HEK293 (cell line): ENCODE measurements at regions not wholly inside any gene's neighbourhood (a gene's known extent, or its start where the extent isn't known, plus 50 kb on each side); places are given as distances from the start of the nearest gene placed in this dataset.

Experiments used
- CTCF ChIA-PET: fragments of 350-600 bp; formaldehyde crosslinking; extraction: SDS; loops from one replicate; lab custom pipeline; 2021; ENCODE audit warnings: antibody characterized with exemption; lab: Yijun Ruan, JAX
- POLR2A ChIA-PET: fragments of 300-600 bp; formaldehyde crosslinking; extraction: SDS; loops from one replicate; lab custom pipeline; 2020; ENCODE audit warnings: antibody characterized with exemption, inconsistent platforms; lab: Yijun Ruan, JAX
- H3K27ac ChIP-seq: fragments of 200-500 bp; sonication (Bioruptor generic); 2 replicates; pipeline ENCODE4 v1.5.1; 2014; ENCODE audit warnings: low read depth, low read length, control low read depth, inconsistent platforms; ENCODE audit errors: extremely low read depth
- H3K36me3 ChIP-seq, 2 experiments: fragments of 200-500 bp in 1 of 2; sonication (Bioruptor generic) in 1 of 2; 1 replicate in 1 of 2; 2 replicates in 1 of 2; pipeline ENCODE4 v1.5.1; 2014 to 2017; ENCODE audit warnings: inconsistent platforms in 2 of 2, low read length in 2 of 2; ENCODE audit not compliant: control insufficient read depth in 2 of 2, insufficient read depth in 1 of 2
- H3K4me1 ChIP-seq: fragments of 200-500 bp; sonication (Bioruptor generic); 2 replicates; pipeline ENCODE4 v1.5.1; 2014; ENCODE audit warnings: mild to moderate bottlenecking, low read length, inconsistent platforms; ENCODE audit not compliant: control insufficient read depth, insufficient read depth
- H3K4me3 ChIP-seq: 2 replicates; pipeline ENCODE4 v1.5.1; 2011; ENCODE audit warnings: low read depth, mild to moderate bottlenecking, control low read depth, low read length, moderate library complexity
- H3K9me3 ChIP-seq: fragments of 200-500 bp; sonication (Bioruptor generic); 2 replicates; pipeline ENCODE4 v1.5.1; 2014; ENCODE audit warnings: low read depth, low read length, inconsistent platforms; ENCODE audit not compliant: control insufficient read depth, insufficient read depth
- OSR2 ChIP-seq: fragments of 450-650 bp; formaldehyde crosslinking; IDR thresholded peaks from 2 replicates; pipeline ENCODE4 v1.5.1; 2016; ENCODE audit warnings: missing biosample characterization, missing genetic modification characterization
- YY1 ChIP-seq: fragments of 450-650 bp; formaldehyde crosslinking; IDR thresholded peaks from 2 replicates; pipeline ENCODE4 v1.5.1; 2018; ENCODE audit warnings: missing biosample characterization, missing genetic modification characterization
- ZBTB21 ChIP-seq: fragments of 450-650 bp; formaldehyde crosslinking; IDR thresholded peaks from 2 replicates; pipeline ENCODE4 v1.5.1; 2017; ENCODE audit warnings: missing biosample characterization, missing genetic modification characterization
- ZNF10 ChIP-seq: fragments of 450-650 bp; formaldehyde crosslinking; IDR thresholded peaks from 2 replicates; pipeline ENCODE4 v1.5.1; 2017; ENCODE audit warnings: missing biosample characterization, missing genetic modification characterization
- ZNF157 ChIP-seq: fragments of 450-650 bp; formaldehyde crosslinking; IDR thresholded peaks from 2 replicates; pipeline ENCODE4 v1.5.1; 2016; ENCODE audit warnings: missing biosample characterization, missing genetic modification characterization
- ZNF2 ChIP-seq: fragments of 450-650 bp; formaldehyde crosslinking; IDR thresholded peaks from 2 replicates; pipeline ENCODE4 v1.5.1; 2016; ENCODE audit warnings: missing biosample characterization, missing genetic modification characterization
- ZNF221 ChIP-seq: fragments of 450-650 bp; formaldehyde crosslinking; IDR thresholded peaks from 2 replicates; pipeline ENCODE4 v1.5.1; 2017; ENCODE audit warnings: missing biosample characterization, missing genetic modification characterization, borderline replicate concordance
- ZNF292 ChIP-seq: fragments of 450-650 bp; formaldehyde crosslinking; IDR thresholded peaks from 2 replicates; pipeline ENCODE4 v1.5.1; 2016; ENCODE audit warnings: low read depth, missing biosample characterization, missing genetic modification characterization, borderline replicate concordance
- ZNF529 ChIP-seq: fragments of 450-650 bp; formaldehyde crosslinking; IDR thresholded peaks from 2 replicates; pipeline ENCODE4 v1.5.1; 2017; ENCODE audit warnings: missing genetic modification characterization, missing biosample characterization; ENCODE audit not compliant: insufficient replicate concordance
- ZNF623 ChIP-seq: fragments of 450-650 bp; formaldehyde crosslinking; IDR thresholded peaks from 2 replicates; pipeline ENCODE4 v1.5.1; 2016; ENCODE audit warnings: missing biosample characterization, missing genetic modification characterization
- ZNF701 ChIP-seq: fragments of 450-650 bp; formaldehyde crosslinking; IDR thresholded peaks from 2 replicates; pipeline ENCODE4 v1.5.1; 2016; ENCODE audit warnings: missing biosample characterization, missing genetic modification characterization
- TF ChIP-seq, protein P1 (sequence below): fragments of 450-650 bp; formaldehyde crosslinking; IDR thresholded peaks from 2 replicates; pipeline ENCODE4 v1.5.1; 2016; ENCODE audit warnings: missing biosample characterization, missing genetic modification characterization, low read depth
- TF ChIP-seq, protein P2 (sequence below): fragments of 450-650 bp; formaldehyde crosslinking; IDR thresholded peaks from 2 replicates; pipeline ENCODE4 v1.5.1; 2016; ENCODE audit warnings: missing biosample characterization, missing genetic modification characterization, borderline replicate concordance
- TF ChIP-seq, protein P3 (sequence below): fragments of 450-650 bp; formaldehyde crosslinking; IDR thresholded peaks from 2 replicates; pipeline ENCODE4 v1.5.1; 2016; ENCODE audit warnings: missing biosample characterization, missing genetic modification characterization
- TF ChIP-seq, protein P4 (sequence below): fragments of 450-650 bp; formaldehyde crosslinking; IDR thresholded peaks from 2 replicates; pipeline ENCODE4 v1.5.1; 2017; ENCODE audit warnings: missing biosample characterization, missing genetic modification characterization
- TF ChIP-seq, protein P5 (sequence below): fragments of 450-650 bp; formaldehyde crosslinking; IDR thresholded peaks from 2 replicates; pipeline ENCODE4 v1.5.1; 2016; ENCODE audit warnings: missing biosample characterization, missing genetic modification characterization, borderline replicate concordance
- TF ChIP-seq, protein P6 (sequence below): fragments of 450-650 bp; formaldehyde crosslinking; IDR thresholded peaks from 2 replicates; pipeline ENCODE4; 2016; ENCODE audit warnings: missing biosample characterization, missing genetic modification characterization
- TF ChIP-seq, protein P7 (sequence below): fragments of 450-650 bp; formaldehyde crosslinking; IDR thresholded peaks from 2 replicates; pipeline ENCODE4 v1.5.1; 2016; ENCODE audit warnings: missing biosample characterization, missing genetic modification characterization

DNA sequence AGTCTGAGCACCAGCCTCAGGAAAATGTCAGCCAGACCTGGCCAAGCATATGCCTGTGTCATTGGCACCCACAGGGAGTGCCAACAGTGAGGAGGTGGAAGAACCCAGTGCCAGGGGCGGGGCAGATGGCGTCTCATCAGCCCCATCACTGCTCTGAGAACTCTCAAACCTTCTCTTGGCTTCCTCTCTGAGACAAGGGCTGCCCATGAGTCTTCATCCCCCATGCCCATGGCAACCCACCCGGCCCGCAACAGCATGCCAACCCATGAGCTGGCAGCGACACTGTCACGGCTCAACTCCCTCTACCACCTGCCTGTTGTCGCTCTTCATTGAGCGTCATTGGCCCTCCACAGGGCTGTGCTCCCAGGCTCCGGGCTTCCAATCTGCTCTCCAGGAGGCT, 340.5 kb downstream of the BUD13 start:
- Histone ChIP-seq H3K4me3 (no peak overlapping the region), H3K27ac (no peak overlapping the region), H3K36me3 (no peaks in the 10 kb centered on the region), H3K9me3 (no peaks in the 10 kb centered on the region), H3K4me1 (0 out of 2 replicates have a peak, but pooled peaks cover 2% of the 10 kb centered on the region)
- CTCF ChIA-PET: interaction anchor here (0.8 to 1.4 kb wide), 3 partner anchors 8 to 215 kb away, joined by 3 to 4 read pairs (median 3); no protein-coding TSS in a partner anchor
- POLR2A ChIA-PET: no interaction called here
- TF ChIP-seq, protein P1, sequence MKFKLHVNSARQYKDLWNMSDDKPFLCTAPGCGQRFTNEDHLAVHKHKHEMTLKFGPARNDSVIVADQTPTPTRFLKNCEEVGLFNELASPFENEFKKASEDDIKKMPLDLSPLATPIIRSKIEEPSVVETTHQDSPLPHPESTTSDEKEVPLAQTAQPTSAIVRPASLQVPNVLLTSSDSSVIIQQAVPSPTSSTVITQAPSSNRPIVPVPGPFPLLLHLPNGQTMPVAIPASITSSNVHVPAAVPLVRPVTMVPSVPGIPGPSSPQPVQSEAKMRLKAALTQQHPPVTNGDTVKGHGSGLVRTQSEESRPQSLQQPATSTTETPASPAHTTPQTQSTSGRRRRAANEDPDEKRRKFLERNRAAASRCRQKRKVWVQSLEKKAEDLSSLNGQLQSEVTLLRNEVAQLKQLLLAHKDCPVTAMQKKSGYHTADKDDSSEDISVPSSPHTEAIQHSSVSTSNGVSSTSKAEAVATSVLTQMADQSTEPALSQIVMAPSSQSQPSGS (tag by site-specific recombination): no peak
- TF ChIP-seq, protein P2, sequence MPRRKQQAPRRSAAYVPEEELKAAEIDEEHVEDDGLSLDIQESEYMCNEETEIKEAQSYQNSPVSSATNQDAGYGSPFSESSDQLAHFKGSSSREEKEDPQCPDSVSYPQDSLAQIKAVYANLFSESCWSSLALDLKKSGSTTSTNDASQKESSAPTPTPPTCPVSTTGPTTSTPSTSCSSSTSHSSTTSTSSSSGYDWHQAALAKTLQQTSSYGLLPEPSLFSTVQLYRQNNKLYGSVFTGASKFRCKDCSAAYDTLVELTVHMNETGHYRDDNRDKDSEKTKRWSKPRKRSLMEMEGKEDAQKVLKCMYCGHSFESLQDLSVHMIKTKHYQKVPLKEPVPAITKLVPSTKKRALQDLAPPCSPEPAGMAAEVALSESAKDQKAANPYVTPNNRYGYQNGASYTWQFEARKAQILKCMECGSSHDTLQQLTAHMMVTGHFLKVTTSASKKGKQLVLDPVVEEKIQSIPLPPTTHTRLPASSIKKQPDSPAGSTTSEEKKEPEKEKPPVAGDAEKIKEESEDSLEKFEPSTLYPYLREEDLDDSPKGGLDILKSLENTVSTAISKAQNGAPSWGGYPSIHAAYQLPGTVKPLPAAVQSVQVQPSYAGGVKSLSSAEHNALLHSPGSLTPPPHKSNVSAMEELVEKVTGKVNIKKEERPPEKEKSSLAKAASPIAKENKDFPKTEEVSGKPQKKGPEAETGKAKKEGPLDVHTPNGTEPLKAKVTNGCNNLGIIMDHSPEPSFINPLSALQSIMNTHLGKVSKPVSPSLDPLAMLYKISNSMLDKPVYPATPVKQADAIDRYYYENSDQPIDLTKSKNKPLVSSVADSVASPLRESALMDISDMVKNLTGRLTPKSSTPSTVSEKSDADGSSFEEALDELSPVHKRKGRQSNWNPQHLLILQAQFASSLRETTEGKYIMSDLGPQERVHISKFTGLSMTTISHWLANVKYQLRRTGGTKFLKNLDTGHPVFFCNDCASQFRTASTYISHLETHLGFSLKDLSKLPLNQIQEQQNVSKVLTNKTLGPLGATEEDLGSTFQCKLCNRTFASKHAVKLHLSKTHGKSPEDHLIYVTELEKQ: no peak
- TF ChIP-seq, protein P3, sequence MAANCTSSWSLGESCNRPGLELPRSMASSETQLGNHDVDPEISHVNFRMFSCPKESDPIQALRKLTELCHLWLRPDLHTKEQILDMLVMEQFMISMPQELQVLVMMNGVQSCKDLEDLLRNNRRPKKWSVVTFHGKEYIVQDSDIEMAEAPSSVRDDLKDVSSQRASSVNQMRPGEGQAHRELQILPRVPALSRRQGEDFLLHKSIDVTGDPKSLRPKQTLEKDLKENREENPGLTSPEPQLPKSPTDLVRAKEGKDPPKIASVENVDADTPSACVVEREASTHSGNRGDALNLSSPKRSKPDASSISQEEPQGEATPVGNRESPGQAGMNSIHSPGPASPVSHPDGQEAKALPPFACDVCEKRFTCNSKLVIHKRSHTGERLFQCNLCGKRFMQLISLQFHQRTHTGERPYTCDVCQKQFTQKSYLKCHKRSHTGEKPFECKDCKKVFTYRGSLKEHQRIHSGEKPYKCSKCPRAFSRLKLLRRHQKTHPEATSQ (tag by site-specific recombination): no peak
- TF ChIP-seq YY1 (tag by site-specific recombination) (no peak), ZNF2 (tag by site-specific recombination) (no peak), ZNF157 (tag by site-specific recombination) (no peak), ZBTB21 (tag by site-specific recombination) (no peak), ZNF701 (no peak), OSR2 (tag by site-specific recombination) (no peak), ZNF292 (tag by site-specific recombination) (no peak), ZNF221 (tag by site-specific recombination) (no peak), ZNF10 (tag by site-specific recombination) (no peak), ZNF623 (tag by site-specific recombination) (no peak), ZNF529 (tag by site-specific recombination) (no peak)
- TF ChIP-seq, protein P4, sequence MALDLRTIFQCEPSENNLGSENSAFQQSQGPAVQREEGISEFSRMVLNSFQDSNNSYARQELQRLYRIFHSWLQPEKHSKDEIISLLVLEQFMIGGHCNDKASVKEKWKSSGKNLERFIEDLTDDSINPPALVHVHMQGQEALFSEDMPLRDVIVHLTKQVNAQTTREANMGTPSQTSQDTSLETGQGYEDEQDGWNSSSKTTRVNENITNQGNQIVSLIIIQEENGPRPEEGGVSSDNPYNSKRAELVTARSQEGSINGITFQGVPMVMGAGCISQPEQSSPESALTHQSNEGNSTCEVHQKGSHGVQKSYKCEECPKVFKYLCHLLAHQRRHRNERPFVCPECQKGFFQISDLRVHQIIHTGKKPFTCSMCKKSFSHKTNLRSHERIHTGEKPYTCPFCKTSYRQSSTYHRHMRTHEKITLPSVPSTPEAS (tag by site-specific recombination): no peak
- TF ChIP-seq, protein P5, sequence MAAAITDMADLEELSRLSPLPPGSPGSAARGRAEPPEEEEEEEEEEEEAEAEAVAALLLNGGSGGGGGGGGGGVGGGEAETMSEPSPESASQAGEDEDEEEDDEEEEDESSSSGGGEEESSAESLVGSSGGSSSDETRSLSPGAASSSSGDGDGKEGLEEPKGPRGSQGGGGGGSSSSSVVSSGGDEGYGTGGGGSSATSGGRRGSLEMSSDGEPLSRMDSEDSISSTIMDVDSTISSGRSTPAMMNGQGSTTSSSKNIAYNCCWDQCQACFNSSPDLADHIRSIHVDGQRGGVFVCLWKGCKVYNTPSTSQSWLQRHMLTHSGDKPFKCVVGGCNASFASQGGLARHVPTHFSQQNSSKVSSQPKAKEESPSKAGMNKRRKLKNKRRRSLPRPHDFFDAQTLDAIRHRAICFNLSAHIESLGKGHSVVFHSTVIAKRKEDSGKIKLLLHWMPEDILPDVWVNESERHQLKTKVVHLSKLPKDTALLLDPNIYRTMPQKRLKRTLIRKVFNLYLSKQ (tag by site-specific recombination): no peak
- TF ChIP-seq, protein P6, sequence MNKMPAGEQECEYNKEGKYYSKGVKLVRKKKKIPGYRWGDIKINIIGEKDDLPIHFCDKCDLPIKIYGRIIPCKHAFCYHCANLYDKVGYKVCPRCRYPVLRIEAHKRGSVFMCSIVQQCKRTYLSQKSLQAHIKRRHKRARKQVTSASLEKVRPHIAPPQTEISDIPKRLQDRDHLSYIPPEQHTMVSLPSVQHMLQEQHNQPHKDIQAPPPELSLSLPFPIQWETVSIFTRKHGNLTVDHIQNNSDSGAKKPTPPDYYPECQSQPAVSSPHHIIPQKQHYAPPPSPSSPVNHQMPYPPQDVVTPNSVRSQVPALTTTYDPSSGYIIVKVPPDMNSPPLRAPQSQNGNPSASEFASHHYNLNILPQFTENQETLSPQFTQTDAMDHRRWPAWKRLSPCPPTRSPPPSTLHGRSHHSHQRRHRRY (tag by site-specific recombination): no peak
- TF ChIP-seq, protein P7, sequence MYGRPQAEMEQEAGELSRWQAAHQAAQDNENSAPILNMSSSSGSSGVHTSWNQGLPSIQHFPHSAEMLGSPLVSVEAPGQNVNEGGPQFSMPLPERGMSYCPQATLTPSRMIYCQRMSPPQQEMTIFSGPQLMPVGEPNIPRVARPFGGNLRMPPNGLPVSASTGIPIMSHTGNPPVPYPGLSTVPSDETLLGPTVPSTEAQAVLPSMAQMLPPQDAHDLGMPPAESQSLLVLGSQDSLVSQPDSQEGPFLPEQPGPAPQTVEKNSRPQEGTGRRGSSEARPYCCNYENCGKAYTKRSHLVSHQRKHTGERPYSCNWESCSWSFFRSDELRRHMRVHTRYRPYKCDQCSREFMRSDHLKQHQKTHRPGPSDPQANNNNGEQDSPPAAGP (tag by site-specific recombination): no peak
- TF ChIP-seq, all 188 proteins: peak for 0
